GM06990 (cell line): ENCODE measurements at regions not wholly inside any gene's neighbourhood (a gene's known extent, or its start where the extent isn't known, plus 50 kb on each side); places are given as distances from the start of the nearest gene placed in this dataset.
"Not testable (repeated sequence)": the region's sequence is repeated elsewhere in the genome, so short reads cannot be mapped to it uniquely, and the experiment has no call there.

Experiments used
- DNase-seq: peaks from one replicate; pipeline ENCODE4 v3.0.0-alpha.2; 2011; ENCODE audit not compliant: insufficient read length; ENCODE audit errors: extremely low read depth
- H3K27me3 ChIP-seq: replicated peaks from 2 replicates; pipeline ENCODE4 v1.6.0; 2011; ENCODE audit warnings: low read length; ENCODE audit not compliant: control insufficient read depth, insufficient read depth
- H3K36me3 ChIP-seq: 2 replicates; pipeline ENCODE4 v1.5.1; 2011; ENCODE audit warnings: low read length; ENCODE audit not compliant: control insufficient read depth, insufficient read depth
- H3K4me3 ChIP-seq: replicated peaks from 2 replicates; pipeline ENCODE4 v1.5.1; 2011; ENCODE audit warnings: low read depth, mild to moderate bottlenecking, control low read depth, low read length
- TF ChIP-seq, protein P1 (sequence below): IDR thresholded peaks from 2 replicates; pipeline ENCODE4 v1.5.1; 2011; ENCODE audit warnings: low read length, control low read depth, mild to moderate bottlenecking, inconsistent platforms; ENCODE audit not compliant: insufficient read depth, poor library complexity, severe bottlenecking

DNA sequence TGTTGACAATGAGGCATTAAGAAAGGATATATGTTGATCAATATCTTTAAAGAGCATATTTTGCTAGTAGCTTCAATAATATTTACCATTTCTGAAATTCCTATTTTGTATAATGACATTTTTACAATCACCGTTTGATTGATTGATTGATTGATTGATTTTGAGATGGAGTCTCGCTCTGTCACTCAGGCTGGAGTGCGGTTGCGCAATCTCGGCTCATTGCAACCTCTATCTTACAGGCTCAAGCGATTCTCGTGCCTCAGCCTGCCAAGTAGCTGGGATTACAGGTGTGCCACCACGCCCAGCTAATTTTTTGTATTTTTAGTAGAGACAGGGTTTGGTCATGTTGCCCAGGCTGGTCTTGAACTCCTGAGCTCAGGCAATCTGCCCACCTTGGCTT is 150.9 kb upstream of the TEX13D start:
- not testable (repeated sequence) for H3K36me3 ChIP-seq, DNase-seq, H3K4me3 ChIP-seq, H3K27me3 ChIP-seq

DNA sequence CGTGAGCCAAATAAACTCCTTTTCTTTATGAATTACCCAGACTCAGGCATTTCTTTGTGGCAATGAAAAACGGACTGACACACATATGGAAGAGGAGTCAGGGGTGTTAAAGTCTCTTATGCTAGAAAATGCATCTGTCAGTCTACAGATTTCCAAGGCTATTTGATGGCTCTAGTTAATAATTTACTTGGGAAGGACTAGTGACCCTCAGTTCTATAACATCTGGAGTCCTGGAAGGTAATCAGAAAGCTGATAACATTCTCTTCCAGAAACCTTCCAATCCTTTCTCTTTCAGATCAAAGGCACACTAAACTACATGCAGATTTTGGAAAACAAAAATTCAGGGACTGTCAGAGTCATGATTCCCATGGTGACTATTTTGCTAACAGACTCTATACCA is 142.0 kb upstream of the TEX13D start:
- no peaks in the 10 kb centered on the region for H3K27me3 ChIP-seq
- no peak for DNase-seq
- TF ChIP-seq, protein P1, sequence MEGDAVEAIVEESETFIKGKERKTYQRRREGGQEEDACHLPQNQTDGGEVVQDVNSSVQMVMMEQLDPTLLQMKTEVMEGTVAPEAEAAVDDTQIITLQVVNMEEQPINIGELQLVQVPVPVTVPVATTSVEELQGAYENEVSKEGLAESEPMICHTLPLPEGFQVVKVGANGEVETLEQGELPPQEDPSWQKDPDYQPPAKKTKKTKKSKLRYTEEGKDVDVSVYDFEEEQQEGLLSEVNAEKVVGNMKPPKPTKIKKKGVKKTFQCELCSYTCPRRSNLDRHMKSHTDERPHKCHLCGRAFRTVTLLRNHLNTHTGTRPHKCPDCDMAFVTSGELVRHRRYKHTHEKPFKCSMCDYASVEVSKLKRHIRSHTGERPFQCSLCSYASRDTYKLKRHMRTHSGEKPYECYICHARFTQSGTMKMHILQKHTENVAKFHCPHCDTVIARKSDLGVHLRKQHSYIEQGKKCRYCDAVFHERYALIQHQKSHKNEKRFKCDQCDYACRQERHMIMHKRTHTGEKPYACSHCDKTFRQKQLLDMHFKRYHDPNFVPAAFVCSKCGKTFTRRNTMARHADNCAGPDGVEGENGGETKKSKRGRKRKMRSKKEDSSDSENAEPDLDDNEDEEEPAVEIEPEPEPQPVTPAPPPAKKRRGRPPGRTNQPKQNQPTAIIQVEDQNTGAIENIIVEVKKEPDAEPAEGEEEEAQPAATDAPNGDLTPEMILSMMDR = no peak
- no peaks in the 10 kb centered on the region for H3K36me3 ChIP-seq
- H3K4me3 ChIP-seq = no peak overlapping the region

DNA sequence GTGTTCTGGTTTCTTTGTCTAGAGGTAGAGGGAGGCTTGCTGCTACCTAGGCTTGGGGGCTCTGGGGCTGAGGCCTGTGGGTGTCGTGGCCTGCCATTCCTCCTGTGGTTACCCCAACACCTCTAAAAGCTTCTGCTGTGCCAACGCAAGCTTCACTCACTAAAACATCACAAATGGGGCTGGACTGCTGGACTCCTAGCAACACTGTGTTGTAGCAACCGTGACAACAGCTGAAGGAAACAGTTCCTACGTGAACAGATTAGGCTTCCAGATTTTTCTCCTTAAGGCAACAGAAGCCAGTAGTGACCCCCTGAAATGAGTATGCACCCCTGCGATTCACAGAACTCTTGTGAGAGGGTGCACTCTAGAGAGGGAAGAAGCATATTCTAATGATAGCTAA is 138.3 kb upstream of the TEX13D start:
- Histone ChIP-seq H3K27me3 (no peaks in the 10 kb centered on the region), H3K4me3 (no peak overlapping the region), H3K36me3 (no peaks in the 10 kb centered on the region)
- TF ChIP-seq, protein P1 = no peak
- DNase-seq = no peak

DNA sequence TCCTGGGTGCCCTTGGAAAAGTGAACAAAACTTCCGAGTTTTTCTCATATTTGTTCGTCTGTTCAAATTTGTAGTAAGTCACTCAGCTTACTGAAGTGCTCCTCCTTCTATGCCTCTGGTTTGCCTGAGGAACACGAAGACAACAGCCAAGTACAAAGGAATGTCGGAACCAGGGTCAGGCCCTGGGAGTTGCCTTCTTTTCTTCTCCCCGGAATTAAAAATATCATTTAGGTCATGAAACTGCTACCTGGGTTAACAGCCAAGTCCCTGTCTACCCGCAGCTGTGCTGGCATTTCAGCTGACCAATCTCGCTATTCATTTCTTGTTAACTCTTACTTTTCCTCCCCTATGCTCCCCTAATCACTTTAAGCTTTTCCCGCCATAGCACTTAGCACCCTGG is 137.6 kb upstream of the TEX13D start:
- TF ChIP-seq, protein P1 = no peak
- Histone ChIP-seq H3K4me3 (no peak overlapping the region), H3K27me3 (no peaks in the 10 kb centered on the region), H3K36me3 (no peaks in the 10 kb centered on the region)
- no peak for DNase-seq

DNA sequence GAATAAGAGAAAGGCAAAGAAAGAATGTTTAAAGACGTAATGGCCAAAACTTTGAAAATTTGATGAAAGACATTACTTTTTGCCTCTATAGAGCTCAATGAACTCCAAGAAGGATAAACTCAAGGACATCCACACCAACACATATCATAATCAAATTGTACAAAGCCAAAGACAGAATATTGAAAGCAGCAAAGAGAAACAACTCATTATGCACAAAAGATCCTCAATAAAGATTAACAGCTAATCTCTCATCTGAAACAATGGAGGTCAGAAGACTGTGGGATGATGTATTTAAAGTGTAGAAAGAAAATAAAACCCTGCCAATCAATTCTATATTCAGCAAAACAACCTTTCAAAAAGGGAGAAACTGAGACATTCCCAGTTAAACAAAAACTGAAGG is 129.1 kb upstream of the TEX13D start:
- H3K4me3 ChIP-seq = no peak overlapping the region
- no peak for DNase-seq
- H3K36me3 ChIP-seq = no peaks in the 10 kb centered on the region
- TF ChIP-seq, protein P1 = no peak
- no peaks in the 10 kb centered on the region for H3K27me3 ChIP-seq

DNA sequence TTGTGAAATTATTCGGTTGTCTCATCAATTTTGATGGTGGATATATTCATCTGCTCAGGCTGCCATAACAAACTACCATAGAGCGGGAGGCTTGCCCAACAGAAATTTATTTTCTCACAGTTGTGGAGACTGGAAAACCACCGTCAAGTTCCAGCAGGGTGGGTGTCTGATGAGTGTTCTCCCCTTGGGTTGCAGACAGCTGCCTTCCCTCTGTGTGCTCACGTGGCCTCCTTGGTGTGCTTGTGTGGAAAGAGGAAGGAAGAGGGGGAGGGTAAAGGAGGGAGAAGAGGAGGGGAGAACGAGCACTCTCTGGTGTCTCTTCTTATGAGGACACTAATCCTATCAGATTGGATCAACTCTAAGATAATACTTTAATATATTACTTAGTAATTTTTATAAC is 123.8 kb upstream of the TEX13D start:
- DNase-seq = no peak
- TF ChIP-seq, protein P1 = no peak
- H3K36me3 ChIP-seq = no peaks in the 10 kb centered on the region
- H3K27me3 ChIP-seq = no peaks in the 10 kb centered on the region
- H3K4me3 ChIP-seq = no peak overlapping the region
